Thymus (tissue), 11 donors: ENCODE measurements at regions not wholly inside any gene's neighbourhood (a gene's known extent, or its start where the extent isn't known, plus 50 kb on each side); places are given as distances from the start of the nearest gene placed in this dataset.
"Not testable (repeated sequence)": the region's sequence is repeated elsewhere in the genome, so short reads cannot be mapped to it uniquely, and the experiment has no call there.

Experiments used
- DNase-seq, 9 donors: peaks; one replicate each; pipeline ENCODE4 v3.0.0-alpha.2; 2013; ENCODE audit warnings: low spot score in 9 of 9, low read depth in 6 of 9, missing footprints in 1 of 9
- H3K27ac ChIP-seq, 2 donors: one replicate each; pipeline ENCODE4 v1.5.1; 2013; ENCODE audit warnings: control low read depth in 1 of 2, low read depth in 1 of 2, low read length in 1 of 2, mild to moderate bottlenecking in 1 of 2, moderate library complexity in 1 of 2
- H3K27me3 ChIP-seq, 2 donors: one replicate each; pipeline ENCODE4 v1.5.1; 2013; ENCODE audit warnings: low read length in 1 of 2; ENCODE audit not compliant: control insufficient read depth in 2 of 2, insufficient read depth in 1 of 2
- H3K36me3 ChIP-seq, 2 donors: one replicate each; pipeline ENCODE4 v1.5.1; 2013; ENCODE audit warnings: low read length in 1 of 2, mild to moderate bottlenecking in 1 of 2, moderate library complexity in 1 of 2; ENCODE audit not compliant: control insufficient read depth in 2 of 2, insufficient read depth in 2 of 2
- H3K4me1 ChIP-seq, 2 donors: one replicate each; pipeline ENCODE4 v1.5.1; 2013; ENCODE audit warnings: low read length in 2 of 2; ENCODE audit not compliant: control insufficient read depth in 2 of 2, insufficient read depth in 2 of 2
- H3K4me3 ChIP-seq, 2 donors: one replicate each; pipeline ENCODE4 v1.5.1; 2013; ENCODE audit warnings: low read length in 2 of 2, control low read depth in 1 of 2, mild to moderate bottlenecking in 1 of 2
- H3K9me3 ChIP-seq, 2 donors: one replicate each; pipeline ENCODE4 v1.5.1; 2013; ENCODE audit warnings: low read length in 1 of 2, mild to moderate bottlenecking in 1 of 2; ENCODE audit not compliant: control insufficient read depth in 2 of 2, insufficient read depth in 1 of 2
- WGBS: extraction: QIAGEN DNeasy Blood & Tissue Kit; methylation state at CpG from one replicate; pipeline ENCODE4 v1.1.7; 2013; 5-methylcytosine and 5-hydroxymethylcytosine counted together
- donor health status: healthy.

GRCh38 chr1:115439520-115439919, 101.5 kb upstream of the NGF start:
- DNase-seq, H3K4me3 ChIP-seq, H3K36me3 ChIP-seq, H3K4me1 ChIP-seq, H3K27me3 ChIP-seq, H3K9me3 ChIP-seq, H3K27ac ChIP-seq: not testable (repeated sequence)
- WGBS: 93% methylated on average over 3 of the region's 3 CpGs

DNA sequence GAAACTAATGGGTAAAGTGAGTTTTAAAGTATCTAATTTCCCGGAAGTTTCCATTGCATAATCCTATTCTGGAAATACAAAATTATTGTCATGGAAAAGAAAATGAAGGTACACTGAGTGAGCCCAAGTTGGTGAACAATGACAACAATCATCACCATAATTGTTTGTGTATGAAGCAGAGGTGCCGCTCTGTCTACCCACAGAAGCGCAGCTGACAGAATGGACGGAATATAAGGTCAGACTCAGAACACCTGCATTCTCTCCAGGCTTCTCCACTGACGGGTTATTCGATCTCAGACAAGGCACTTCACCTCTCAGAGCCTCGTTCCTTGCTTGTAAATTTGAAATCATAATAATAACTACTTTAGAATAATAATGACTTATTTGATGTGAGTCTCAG, 99.1 kb upstream of the NGF start:
- 93% methylated on average over 7 of the region's 7 CpGs for WGBS
- no peak overlapping the region for H3K27ac ChIP-seq
- no peaks in the 10 kb centered on the region for H3K9me3 ChIP-seq
- no peaks in the 10 kb centered on the region for H3K27me3 ChIP-seq
- no peaks in the 10 kb centered on the region for H3K4me1 ChIP-seq
- DNase-seq: no peak
- H3K4me3 ChIP-seq: no peak overlapping the region
- H3K36me3 ChIP-seq: no peaks in the 10 kb centered on the region

DNA sequence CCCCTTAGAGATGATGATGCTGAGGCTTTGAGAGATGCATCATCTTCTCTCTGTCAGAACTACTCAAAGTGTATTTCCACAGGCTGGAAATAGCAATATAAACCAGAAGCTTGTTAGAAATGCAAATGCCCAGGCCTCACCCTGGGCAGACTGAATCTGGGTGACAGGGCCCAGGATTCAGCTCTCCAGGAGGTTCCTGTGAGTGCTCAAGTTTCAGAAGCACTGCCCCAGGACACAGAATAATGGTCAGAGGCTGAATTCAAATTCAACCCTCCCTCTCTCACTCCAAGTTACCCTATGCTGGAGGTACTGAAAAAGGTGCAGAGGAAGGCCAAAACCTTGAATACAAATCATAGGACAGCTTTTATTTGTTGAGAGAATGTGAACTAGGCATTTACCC, 98.5 kb upstream of the NGF start:
- Histone ChIP-seq H3K4me1 (no peaks in the 10 kb centered on the region), H3K36me3 (no peaks in the 10 kb centered on the region), H3K27me3 (no peaks in the 10 kb centered on the region)

DNA sequence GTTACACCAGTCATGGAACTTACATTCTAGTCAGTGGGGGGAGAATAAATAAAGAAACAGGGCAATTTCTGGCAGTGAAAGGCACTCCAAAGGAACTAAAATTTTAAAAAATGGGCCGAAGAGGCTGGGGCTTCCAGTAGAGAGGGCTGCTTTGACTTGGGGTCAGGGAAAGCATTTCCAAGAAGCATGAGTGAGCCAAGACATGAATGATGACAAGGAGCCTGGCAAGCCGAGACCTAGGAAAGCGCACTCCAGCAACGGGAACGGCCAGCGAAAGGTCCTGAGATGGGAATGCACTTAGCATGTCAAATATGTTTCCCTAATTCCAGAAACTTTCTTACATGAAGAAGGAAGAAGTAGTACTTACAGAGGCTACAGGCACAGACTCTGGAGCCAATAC, 95.4 kb upstream of the NGF start:
- Histone ChIP-seq H3K4me1 (no peaks in the 10 kb centered on the region), H3K36me3 (no peaks in the 10 kb centered on the region), H3K4me3 (no peak overlapping the region), H3K27ac (no peak overlapping the region), H3K9me3 (no peaks in the 10 kb centered on the region), H3K27me3 (no peaks in the 10 kb centered on the region)
- WGBS: 96% methylated on average over 6 of the region's 6 CpGs
- DNase-seq: no peak

More for the DNA sequence above, 98.5 kb upstream of the NGF start:
- H3K27ac ChIP-seq: no peak overlapping the region
- no peak for DNase-seq
- no peak overlapping the region for H3K4me3 ChIP-seq
- H3K9me3 ChIP-seq: no peaks in the 10 kb centered on the region

- H3K36me3 ChIP-seq: no peaks in the 10 kb centered on the region
- no peaks in the 10 kb centered on the region for H3K4me1 ChIP-seq
- WGBS: 83% methylated on average over 6 of the region's 6 CpGs
- DNase-seq: no peak
- no peak overlapping the region for H3K4me3 ChIP-seq
- H3K9me3 ChIP-seq: no peaks in the 10 kb centered on the region
- H3K27ac ChIP-seq: no peak overlapping the region
- no peaks in the 10 kb centered on the region for H3K27me3 ChIP-seq
These were observed 94.0 kb upstream of the NGF start for GRCh38 chr1:115432061-115432460.

DNA sequence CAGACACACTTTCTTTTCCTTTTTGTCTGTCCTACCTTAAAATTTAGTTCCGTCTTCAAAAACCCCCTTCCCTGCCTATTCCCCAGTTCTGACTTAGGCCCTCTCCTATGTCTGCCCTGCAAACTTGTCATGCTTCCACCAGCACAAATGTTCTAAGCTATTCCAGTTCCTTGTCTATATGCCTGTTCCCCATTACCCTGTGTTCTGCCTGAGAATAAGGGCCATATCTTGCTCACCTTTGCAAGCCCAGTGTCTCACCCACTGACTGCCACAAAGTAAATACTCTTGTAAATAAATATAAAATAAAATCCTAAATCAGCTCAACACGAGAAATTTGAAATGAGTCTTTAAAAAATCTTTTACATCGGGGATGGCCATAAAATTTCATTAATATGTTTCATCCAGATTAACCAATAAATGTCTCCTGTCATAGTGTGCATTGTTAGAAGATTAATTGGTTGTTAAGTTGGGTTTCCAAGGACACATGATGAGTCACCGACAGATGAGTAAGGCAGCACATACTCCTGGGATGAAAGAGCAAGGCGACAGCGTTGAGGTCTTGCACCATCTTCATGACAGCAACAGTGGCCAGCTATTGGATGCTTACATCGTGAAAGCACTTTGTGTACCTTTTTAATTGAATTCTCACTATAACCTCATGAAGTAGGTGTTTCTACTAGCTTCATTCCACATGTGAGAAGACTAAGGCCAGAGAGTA, 92.6 kb upstream of the NGF start:
- 94% methylated on average over 7 of the region's 7 CpGs for WGBS
- H3K27me3 ChIP-seq: no peaks in the 10 kb centered on the region
- H3K27ac ChIP-seq: no peak overlapping the region
- no peak overlapping the region for H3K4me3 ChIP-seq
- no peaks in the 10 kb centered on the region for H3K36me3 ChIP-seq
- no peak for DNase-seq
- H3K4me1 ChIP-seq: no peaks in the 10 kb centered on the region
- H3K9me3 ChIP-seq: no peaks in the 10 kb centered on the region

- no peaks in the 10 kb centered on the region for H3K4me1 ChIP-seq
- no peak overlapping the region for H3K4me3 ChIP-seq
- no peak for DNase-seq
- no peak overlapping the region for H3K27ac ChIP-seq
- H3K27me3 ChIP-seq: no peaks in the 10 kb centered on the region
- 95% methylated on average over 2 of the region's 2 CpGs for WGBS
- H3K36me3 ChIP-seq: no peaks in the 10 kb centered on the region
- H3K9me3 ChIP-seq: no peaks in the 10 kb centered on the region
These were observed 91.8 kb upstream of the NGF start for GRCh38 chr1:115429884-115430283.

GRCh38 chr1:115429241-115429640, 91.2 kb upstream of the NGF start:
- 85% methylated on average over 2 of the region's 2 CpGs for WGBS
- H3K27me3 ChIP-seq: no peaks in the 10 kb centered on the region
- no peak overlapping the region for H3K27ac ChIP-seq
- no peak for DNase-seq
- H3K4me3 ChIP-seq: no peak overlapping the region
- no peaks in the 10 kb centered on the region for H3K4me1 ChIP-seq
- H3K36me3 ChIP-seq: no peaks in the 10 kb centered on the region
- H3K9me3 ChIP-seq: no peaks in the 10 kb centered on the region

DNA sequence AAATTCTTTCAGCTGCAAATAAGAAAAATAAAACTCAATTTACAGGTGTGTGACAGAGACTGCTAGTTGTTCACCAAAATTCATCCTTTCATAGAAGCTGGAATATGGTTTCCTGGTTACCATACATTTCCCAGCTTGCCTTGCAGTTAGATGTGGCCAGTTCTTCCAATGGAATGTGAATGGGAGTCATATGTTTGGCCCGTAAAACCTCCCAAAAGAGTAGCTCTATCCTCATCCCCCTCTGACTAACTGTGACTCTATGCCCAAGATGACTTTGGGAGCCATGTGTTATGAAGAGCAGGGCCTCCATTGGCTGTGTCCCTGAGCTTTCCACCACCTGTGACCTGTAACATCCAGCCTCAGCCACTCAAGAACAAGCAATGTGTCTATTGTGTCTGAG, 90.6 kb upstream of the NGF start:
- no peaks in the 10 kb centered on the region for H3K27me3 ChIP-seq
- WGBS: 97% methylated on average over 1 of the region's 1 CpG
- no peak for DNase-seq
- no peak overlapping the region for H3K27ac ChIP-seq
- H3K4me1 ChIP-seq: no peaks in the 10 kb centered on the region
- H3K4me3 ChIP-seq: no peak overlapping the region
- H3K9me3 ChIP-seq: no peaks in the 10 kb centered on the region
- H3K36me3 ChIP-seq: no peaks in the 10 kb centered on the region

GRCh38 chr1:115428256-115428655, 90.2 kb upstream of the NGF start:
- no peak for DNase-seq
- no peak overlapping the region for H3K27ac ChIP-seq
- WGBS: 94% methylated on average over 2 of the region's 2 CpGs
- H3K4me1 ChIP-seq: no peaks in the 10 kb centered on the region
- H3K36me3 ChIP-seq: no peaks in the 10 kb centered on the region
- no peaks in the 10 kb centered on the region for H3K27me3 ChIP-seq
- H3K9me3 ChIP-seq: no peaks in the 10 kb centered on the region
- H3K4me3 ChIP-seq: no peak overlapping the region
